HCT116 (cell line): ENCODE measurements at regions not wholly inside any gene's neighbourhood (a gene's known extent, or its start where the extent isn't known, plus 50 kb on each side); places are given as distances from the start of the nearest gene placed in this dataset.

ENCODE experiments used
- ATAC-seq: fragments of 200-7000 bp; cut with Tn5 transposase; 2 replicates; pipeline ENCODE4 v1.9.1; 2020; ENCODE audit warnings: mild to moderate bottlenecking, moderate library complexity
- BruUV-seq: library from RNA; stranded (reverse); fragments of 400-500 nt; replicated peaks from 2 replicates; lab custom pipeline; 2021; lab: Mats Ljungman, UMichigan
- CTCF ChIA-PET: fragments of 300-600 bp; sonication (Branson Sonifier 250); formaldehyde crosslinking; loops from one replicate; lab custom pipeline; 2021; ENCODE audit warnings: antibody characterized with exemption; lab: Charles Lee
- POLR2A ChIA-PET: fragments of 300-600, 350-600 bp; sonication (Branson Sonifier 250); formaldehyde crosslinking; loops from one replicate; lab custom pipeline; 2021; ENCODE audit warnings: antibody characterized with exemption; lab: Charles Lee
- RAD21 ChIA-PET, 2 experiments: fragments of 300-600 bp; sonication (Branson Sonifier 250); formaldehyde crosslinking; loops; one replicate each; lab custom pipeline; 2023; ENCODE audit warnings: low total read pairs in 2 of 2; ENCODE audit not compliant: uncharacterized antibody in 2 of 2, unreplicated experiment in 2 of 2, low non-redundant PET in 1 of 2; lab: Charles Lee
- DNase-seq: peaks from one replicate; pipeline ENCODE4 v3.0.0-alpha.2; 2010; ENCODE audit warnings: low read depth, low spot score
- H2AFZ ChIP-seq: fragments of 200-600 bp; shearing (Covaris generic), sonication (generic); 2 replicates; pipeline ENCODE4 v1.6.1; 2017; ENCODE audit warnings: low read depth, mixed run types, mixed read lengths, antibody characterized with exemption, low read length; ENCODE audit not compliant: poor library complexity, severe bottlenecking
- H3K27ac ChIP-seq: 2 replicates; pipeline ENCODE4 v1.5.1; 2012; ENCODE audit warnings: low read depth, low read length
- H3K27me3 ChIP-seq: fragments of 200-600 bp; sonication (generic); 2 replicates; pipeline ENCODE4 v1.6.1; 2016; ENCODE audit warnings: mixed run types, low read length, mixed read lengths; ENCODE audit not compliant: insufficient read depth
- H3K36me3 ChIP-seq, 2 experiments: fragments of 200-500 bp in 1 of 2; fragments of 200-600 bp in 1 of 2; sonication (Bioruptor generic) in 1 of 2; sonication (generic) in 1 of 2; 2 replicates each; pipeline versions ENCODE4 v1.5.1 to v1.6.1; 2014 to 2016; ENCODE audit warnings: low read length in 2 of 2, inconsistent platforms in 1 of 2, mixed read lengths in 1 of 2, mixed run types in 1 of 2; ENCODE audit not compliant: insufficient read depth in 2 of 2, control insufficient read depth in 1 of 2
- H3K4me1 ChIP-seq, 2 experiments: fragments of 200-600 bp in 1 of 2; sonication (generic) in 1 of 2; 2 replicates each; pipeline versions ENCODE4 v1.5.1 to v1.6.1; 2012 to 2017; ENCODE audit warnings: low read length in 2 of 2, inconsistent platforms in 1 of 2, mild to moderate bottlenecking in 1 of 2, mixed read lengths in 1 of 2, mixed run types in 1 of 2, moderate library complexity in 1 of 2; ENCODE audit not compliant: insufficient read depth in 2 of 2, control insufficient read depth in 1 of 2
- H3K4me2 ChIP-seq: fragments of 200-600 bp; sonication (generic); 2 replicates; pipeline ENCODE4 v1.6.1; 2017; ENCODE audit warnings: mixed run types, low read length, mixed read lengths
- H3K4me3 ChIP-seq, 2 experiments: fragments of 200-600 bp in 1 of 2; sonication (generic) in 1 of 2; replicated peaks in 1 of 2; 2 replicates each; pipeline ENCODE4 v1.5.1; 2011 to 2016; ENCODE audit warnings: low read length in 2 of 2, control low read depth in 1 of 2, low read depth in 1 of 2, mild to moderate bottlenecking in 1 of 2, mixed read lengths in 1 of 2, mixed run types in 1 of 2
- H3K79me2 ChIP-seq: fragments of 200-600 bp; sonication (generic); 2 replicates; pipeline ENCODE4 v1.6.1; 2017; ENCODE audit warnings: mild to moderate bottlenecking, mixed run types, low read length, moderate library complexity, mixed read lengths; ENCODE audit not compliant: insufficient read depth
- H3K9ac ChIP-seq: fragments of 200-600 bp; sonication (generic); 2 replicates; pipeline ENCODE4 v1.6.1; 2016; ENCODE audit warnings: low read length, mixed read lengths
- H3K9me2 ChIP-seq: fragments of 200-600 bp; sonication (generic), shearing (Covaris generic); 2 replicates; pipeline ENCODE4 v1.6.1; 2017; ENCODE audit warnings: mixed run types, mild to moderate bottlenecking, moderate library complexity; ENCODE audit not compliant: insufficient read depth
- H3K9me3 ChIP-seq, 2 experiments: fragments of 200-500 bp in 1 of 2; fragments of 200-600 bp in 1 of 2; sonication (Bioruptor generic) in 1 of 2; sonication (generic) in 1 of 2; 2 replicates each; pipeline ENCODE4 v1.6.1; 2014 to 2017; ENCODE audit warnings: low read length in 2 of 2, mixed read lengths in 2 of 2, inconsistent platforms in 1 of 2, low read depth in 1 of 2, mild to moderate bottlenecking in 1 of 2, mixed run types in 1 of 2, moderate library complexity in 1 of 2; ENCODE audit not compliant: control insufficient read depth in 1 of 2, insufficient read depth in 1 of 2
- H4K20me1 ChIP-seq: fragments of 200-600 bp; sonication (generic), shearing (Covaris generic); 2 replicates; pipeline ENCODE4 v1.6.1; 2017; ENCODE audit warnings: mixed run types, mild to moderate bottlenecking, moderate library complexity; ENCODE audit not compliant: insufficient read depth
- CEBPB ChIP-seq: IDR thresholded peaks from 2 replicates; pipeline ENCODE4 v1.6.1; 2012; ENCODE audit warnings: low read depth
- EZH2phosphoT487 ChIP-seq: fragments of 200-600 bp; IDR thresholded peaks from 2 replicates; pipeline ENCODE4 v1.6.1; 2018; ENCODE audit warnings: antibody characterized with exemption, borderline replicate concordance
- JUND ChIP-seq: IDR thresholded peaks from 2 replicates; pipeline ENCODE4 v1.6.1; 2012
- POLR2A ChIP-seq: IDR thresholded peaks from 2 replicates; pipeline ENCODE4 v1.7.0; 2011; ENCODE audit warnings: borderline replicate concordance; ENCODE audit not compliant: insufficient read depth, insufficient read length; ENCODE audit errors: extremely low read depth
- RAD21 ChIP-seq: IDR thresholded peaks from 2 replicates; pipeline ENCODE4 v1.6.1; 2012; ENCODE audit warnings: low read depth, mild to moderate bottlenecking
- SRF ChIP-seq: IDR thresholded peaks from 2 replicates; pipeline ENCODE4 v1.6.1; 2012; ENCODE audit warnings: low read depth
- intact Hi-C: fragments of 100-400 bp; cut with micrococcal nuclease; formaldehyde crosslinking; loops from 2 replicates; pipeline ENCODE4 v1.10.0; 2022
- TF ChIP-seq, protein P1 (sequence below): IDR thresholded peaks from 2 replicates; pipeline ENCODE4 v1.6.1; 2012
- TF ChIP-seq, protein P2 (sequence below): IDR thresholded peaks from 2 replicates; pipeline ENCODE4 v1.6.1; 2012; ENCODE audit warnings: low read depth

- Histone ChIP-seq H3K27me3 (no peaks in the 10 kb centered on the region), H4K20me1 (no peaks in the 10 kb centered on the region), H3K4me2 (no peak overlapping the region), H3K9me3 (peaks cover 13 to 34% of the 10 kb centered on the region in 2 experiments; a peak in 2 of 4 replicates), H3K27ac (no peak overlapping the region), H3K9ac (no peak overlapping the region), H3K79me2 (no peaks in the 10 kb centered on the region), H2AFZ (no peak overlapping the region), H3K9me2 (no peaks in the 10 kb centered on the region), H3K36me3 (no peaks in the 10 kb centered on the region), H3K4me1 (no peaks in the 10 kb centered on the region), H3K4me3 (no peak overlapping the region)
- no peak for DNase-seq
- no TSS peak for BruUV-seq
- ChIA-PET RAD21 (no interaction called here), POLR2A (no interaction called here), CTCF (no interaction called here)
- ATAC-seq = no peak
- TF ChIP-seq CEBPB = no peak
- TF ChIP-seq JUND = no peak
- no peak for TF ChIP-seq SRF
- TF ChIP-seq EZH2phosphoT487 = no peak
- TF ChIP-seq, protein P1, sequence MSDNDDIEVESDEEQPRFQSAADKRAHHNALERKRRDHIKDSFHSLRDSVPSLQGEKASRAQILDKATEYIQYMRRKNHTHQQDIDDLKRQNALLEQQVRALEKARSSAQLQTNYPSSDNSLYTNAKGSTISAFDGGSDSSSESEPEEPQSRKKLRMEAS = no peak
- TF ChIP-seq, protein P2, sequence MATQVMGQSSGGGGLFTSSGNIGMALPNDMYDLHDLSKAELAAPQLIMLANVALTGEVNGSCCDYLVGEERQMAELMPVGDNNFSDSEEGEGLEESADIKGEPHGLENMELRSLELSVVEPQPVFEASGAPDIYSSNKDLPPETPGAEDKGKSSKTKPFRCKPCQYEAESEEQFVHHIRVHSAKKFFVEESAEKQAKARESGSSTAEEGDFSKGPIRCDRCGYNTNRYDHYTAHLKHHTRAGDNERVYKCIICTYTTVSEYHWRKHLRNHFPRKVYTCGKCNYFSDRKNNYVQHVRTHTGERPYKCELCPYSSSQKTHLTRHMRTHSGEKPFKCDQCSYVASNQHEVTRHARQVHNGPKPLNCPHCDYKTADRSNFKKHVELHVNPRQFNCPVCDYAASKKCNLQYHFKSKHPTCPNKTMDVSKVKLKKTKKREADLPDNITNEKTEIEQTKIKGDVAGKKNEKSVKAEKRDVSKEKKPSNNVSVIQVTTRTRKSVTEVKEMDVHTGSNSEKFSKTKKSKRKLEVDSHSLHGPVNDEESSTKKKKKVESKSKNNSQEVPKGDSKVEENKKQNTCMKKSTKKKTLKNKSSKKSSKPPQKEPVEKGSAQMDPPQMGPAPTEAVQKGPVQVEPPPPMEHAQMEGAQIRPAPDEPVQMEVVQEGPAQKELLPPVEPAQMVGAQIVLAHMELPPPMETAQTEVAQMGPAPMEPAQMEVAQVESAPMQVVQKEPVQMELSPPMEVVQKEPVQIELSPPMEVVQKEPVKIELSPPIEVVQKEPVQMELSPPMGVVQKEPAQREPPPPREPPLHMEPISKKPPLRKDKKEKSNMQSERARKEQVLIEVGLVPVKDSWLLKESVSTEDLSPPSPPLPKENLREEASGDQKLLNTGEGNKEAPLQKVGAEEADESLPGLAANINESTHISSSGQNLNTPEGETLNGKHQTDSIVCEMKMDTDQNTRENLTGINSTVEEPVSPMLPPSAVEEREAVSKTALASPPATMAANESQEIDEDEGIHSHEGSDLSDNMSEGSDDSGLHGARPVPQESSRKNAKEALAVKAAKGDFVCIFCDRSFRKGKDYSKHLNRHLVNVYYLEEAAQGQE = no peak
- intact Hi-C loops = no loop called here
These were observed 573.0 kb downstream of the GALR1 start for GRCh38 chr18:77822632-77823031.

DNA sequence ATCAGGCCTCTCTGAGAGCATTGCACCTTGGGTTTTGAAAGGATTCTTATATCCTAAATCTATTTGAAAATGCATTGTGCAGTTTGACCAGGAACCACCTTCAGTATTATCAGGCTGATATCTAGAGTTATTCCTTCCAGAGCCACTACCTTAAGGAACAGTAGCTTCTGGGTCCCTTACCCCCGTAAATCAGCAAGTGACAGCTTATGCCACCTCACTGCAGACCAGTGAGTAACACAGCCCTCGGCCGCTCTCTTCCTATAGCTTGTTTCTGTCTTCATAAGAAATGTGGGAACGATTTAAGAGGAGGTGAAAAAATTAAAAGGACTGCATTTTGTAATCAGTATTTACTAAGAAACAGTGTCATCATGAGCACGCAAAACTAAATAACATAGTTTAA is 584.2 kb downstream of the GALR1 start:
- no peaks in the 10 kb centered on the region for H3K27me3 ChIP-seq
- H3K4me1 ChIP-seq = no peaks in the 10 kb centered on the region
- no peaks in the 10 kb centered on the region for H3K9me2 ChIP-seq
- no peak overlapping the region for H2AFZ ChIP-seq
- H3K79me2 ChIP-seq = no peaks in the 10 kb centered on the region
- ChIA-PET RAD21 (no interaction called here), POLR2A (no interaction called here), CTCF (no interaction called here)
- no peaks in the 10 kb centered on the region for H3K36me3 ChIP-seq
- ATAC-seq = no peak
- no peak for DNase-seq
- BruUV-seq = no TSS peak
- TF ChIP-seq RAD21 = no peak
- no peak for TF ChIP-seq SRF
- TF ChIP-seq POLR2A = no peak
- H3K4me2 ChIP-seq = no peak overlapping the region
- intact Hi-C loops = no loop called here
- peaks cover 16 to 43% of the 10 kb centered on the region in 2 experiments; a peak in 2 of 4 replicates for H3K9me3 ChIP-seq
- no peak overlapping the region for H3K9ac ChIP-seq
- no peaks in the 10 kb centered on the region for H4K20me1 ChIP-seq
- H3K27ac ChIP-seq = no peak overlapping the region
- no peak overlapping the region for H3K4me3 ChIP-seq
